ENCODE measurements at regions not wholly inside any gene's neighbourhood (a gene's known extent, or its start where the extent isn't known, plus 50 kb on each side); places are given as distances from the start of the nearest gene placed in this dataset.
"Not testable (repeated sequence)": the region's sequence is repeated elsewhere in the genome, so short reads cannot be mapped to it uniquely, and the experiment has no call there.

DNA sequence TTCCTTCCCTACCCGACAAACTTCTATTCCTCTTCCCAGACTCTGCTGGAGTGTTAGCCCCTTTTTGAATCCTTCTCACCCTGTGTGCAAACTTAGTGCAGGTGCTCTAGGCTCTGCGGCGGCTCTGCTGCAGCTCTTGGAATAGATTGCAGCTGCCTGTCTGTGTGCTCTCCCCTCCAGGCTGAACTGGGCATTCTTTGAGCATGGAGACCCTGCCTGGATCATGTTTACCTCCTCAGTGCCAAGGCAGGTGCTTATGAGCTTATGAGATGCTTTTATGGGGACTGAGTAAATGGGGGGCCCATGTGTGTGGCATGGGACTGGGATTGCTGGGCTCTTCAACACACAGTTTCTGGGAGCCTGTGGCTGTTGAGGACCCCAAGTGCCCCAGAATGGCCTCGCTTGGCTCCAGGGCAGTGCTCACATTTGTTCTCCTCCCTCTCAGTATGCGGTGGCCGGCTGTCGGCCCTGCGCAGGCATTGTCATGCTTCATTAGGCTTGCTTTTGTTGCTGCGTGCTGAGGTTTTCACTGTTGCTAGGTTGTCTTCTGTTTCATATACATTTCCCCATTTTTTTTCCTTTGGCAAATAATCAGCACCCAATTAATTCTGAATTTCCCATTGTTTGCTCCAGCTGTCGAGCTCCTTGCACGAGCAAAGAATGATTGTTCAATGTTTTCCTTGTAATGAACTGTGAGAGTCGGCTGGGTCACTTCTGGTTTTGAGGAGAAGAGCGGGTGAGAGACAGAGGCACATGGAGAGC lies 185.5 kb upstream of the NLRP1 start:
- TF ChIP-seq, protein P1, sequence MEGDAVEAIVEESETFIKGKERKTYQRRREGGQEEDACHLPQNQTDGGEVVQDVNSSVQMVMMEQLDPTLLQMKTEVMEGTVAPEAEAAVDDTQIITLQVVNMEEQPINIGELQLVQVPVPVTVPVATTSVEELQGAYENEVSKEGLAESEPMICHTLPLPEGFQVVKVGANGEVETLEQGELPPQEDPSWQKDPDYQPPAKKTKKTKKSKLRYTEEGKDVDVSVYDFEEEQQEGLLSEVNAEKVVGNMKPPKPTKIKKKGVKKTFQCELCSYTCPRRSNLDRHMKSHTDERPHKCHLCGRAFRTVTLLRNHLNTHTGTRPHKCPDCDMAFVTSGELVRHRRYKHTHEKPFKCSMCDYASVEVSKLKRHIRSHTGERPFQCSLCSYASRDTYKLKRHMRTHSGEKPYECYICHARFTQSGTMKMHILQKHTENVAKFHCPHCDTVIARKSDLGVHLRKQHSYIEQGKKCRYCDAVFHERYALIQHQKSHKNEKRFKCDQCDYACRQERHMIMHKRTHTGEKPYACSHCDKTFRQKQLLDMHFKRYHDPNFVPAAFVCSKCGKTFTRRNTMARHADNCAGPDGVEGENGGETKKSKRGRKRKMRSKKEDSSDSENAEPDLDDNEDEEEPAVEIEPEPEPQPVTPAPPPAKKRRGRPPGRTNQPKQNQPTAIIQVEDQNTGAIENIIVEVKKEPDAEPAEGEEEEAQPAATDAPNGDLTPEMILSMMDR (IDR thresholded peaks at IDR 0.05; ENCODE audit: low read depth, low read length, missing control alignments): no peak
- no peak overlapping the region for H3K4me3 ChIP-seq (ENCODE audit: low read depth, low read length)
- DNase-seq (ENCODE audit: low read depth): no peak

DNA sequence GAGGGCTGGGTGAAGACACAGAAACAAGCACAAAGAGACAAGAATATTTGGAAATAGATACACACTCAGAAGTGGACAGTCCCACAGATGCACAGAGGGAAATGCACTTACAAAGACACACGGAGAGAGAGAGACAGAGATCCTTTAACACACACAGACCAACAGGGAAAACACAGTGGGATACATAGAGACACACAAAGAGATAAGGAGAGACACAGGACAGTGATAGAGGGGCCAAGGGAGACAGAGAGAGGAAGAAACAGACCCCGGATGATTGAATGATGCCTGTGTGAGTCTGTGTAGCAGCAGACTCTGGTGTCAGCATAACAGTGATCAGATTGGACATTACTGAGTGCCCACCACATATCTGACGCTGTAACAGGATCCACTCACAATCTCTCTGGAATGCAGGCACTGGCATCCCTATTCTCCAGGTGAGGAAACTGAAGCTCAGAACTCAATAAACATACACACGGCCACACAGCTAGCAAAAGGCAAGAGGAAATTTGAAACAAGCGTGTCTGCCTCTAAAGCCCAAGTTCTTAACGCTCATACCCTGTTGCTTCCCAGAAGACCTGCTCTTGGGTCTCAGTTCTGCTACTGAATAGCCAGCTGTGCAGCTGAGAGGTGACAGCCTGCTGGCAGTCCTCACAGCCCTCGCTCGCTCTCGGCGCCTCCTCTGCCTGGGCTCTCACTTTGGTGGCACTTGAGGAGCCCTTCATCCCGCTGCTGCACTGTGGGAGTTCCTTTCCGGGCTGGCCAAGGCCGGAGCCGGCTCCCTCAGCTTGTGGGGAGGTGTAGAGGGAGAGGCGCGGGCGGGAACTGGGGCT lies 186.3 kb upstream of the NLRP1 start:
- no peak for DNase-seq (ENCODE audit: low read depth)
- no peak overlapping the region for H3K4me3 ChIP-seq (ENCODE audit: low read depth, low read length)
- TF ChIP-seq, protein P1 (IDR thresholded peaks at IDR 0.05; ENCODE audit: low read depth, low read length, missing control alignments): no peak

- H3K4me3 ChIP-seq (ENCODE audit: low read depth, low read length); DNase-seq (ENCODE audit: low read depth): not testable (repeated sequence)
These were observed 186.9 kb upstream of the NLRP1 start for GRCh38 chr17:5771271-5771577.

DNA sequence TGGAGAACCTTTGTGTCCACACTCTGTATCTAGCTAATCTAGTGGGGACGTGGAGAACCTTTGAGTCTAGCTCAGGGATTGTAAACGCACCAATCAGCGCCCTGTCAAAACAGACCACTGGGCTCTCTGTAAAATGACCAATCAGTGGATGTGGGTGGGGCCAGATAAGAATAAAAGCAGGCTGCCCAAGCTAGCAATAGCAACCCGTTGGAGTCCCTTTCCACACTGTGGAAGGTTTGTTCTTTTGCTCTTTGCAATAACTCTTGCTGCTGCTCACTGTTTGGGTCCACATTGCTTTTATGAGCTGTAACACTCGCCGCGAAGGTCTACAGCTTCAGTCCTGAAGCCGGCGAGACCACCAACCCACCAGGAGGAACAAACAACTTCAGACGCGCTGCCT lies 187.7 kb upstream of the NLRP1 start:
- H3K4me3 ChIP-seq (ENCODE audit: low read depth, low read length); DNase-seq (ENCODE audit: low read depth): not testable (repeated sequence)

DNA sequence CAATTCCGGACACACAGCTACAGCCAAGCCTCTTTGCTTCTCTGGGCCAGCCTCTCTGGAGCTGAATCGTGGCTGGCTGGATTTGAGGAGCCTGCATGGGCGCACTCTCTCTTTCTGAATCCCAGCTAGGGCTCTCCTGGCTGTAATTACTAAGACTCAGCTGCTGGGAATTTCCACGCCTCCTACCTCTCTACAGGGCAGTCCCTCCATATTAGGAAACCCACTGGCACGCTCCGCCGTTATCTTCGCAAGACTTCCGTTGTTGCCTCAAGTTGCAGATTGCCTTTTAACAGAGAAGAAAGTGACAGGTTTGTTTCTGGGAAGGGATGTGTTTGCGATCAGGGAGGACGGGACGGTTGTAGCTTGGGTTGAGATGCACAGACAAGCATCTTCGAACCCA lies 188.4 kb upstream of the NLRP1 start:
- TF ChIP-seq, protein P1 (IDR thresholded peaks at IDR 0.05; ENCODE audit: low read depth, low read length, missing control alignments): no peak
- no peak for DNase-seq (ENCODE audit: low read depth)
- H3K4me3 ChIP-seq (ENCODE audit: low read depth, low read length): no peak overlapping the region

DNA sequence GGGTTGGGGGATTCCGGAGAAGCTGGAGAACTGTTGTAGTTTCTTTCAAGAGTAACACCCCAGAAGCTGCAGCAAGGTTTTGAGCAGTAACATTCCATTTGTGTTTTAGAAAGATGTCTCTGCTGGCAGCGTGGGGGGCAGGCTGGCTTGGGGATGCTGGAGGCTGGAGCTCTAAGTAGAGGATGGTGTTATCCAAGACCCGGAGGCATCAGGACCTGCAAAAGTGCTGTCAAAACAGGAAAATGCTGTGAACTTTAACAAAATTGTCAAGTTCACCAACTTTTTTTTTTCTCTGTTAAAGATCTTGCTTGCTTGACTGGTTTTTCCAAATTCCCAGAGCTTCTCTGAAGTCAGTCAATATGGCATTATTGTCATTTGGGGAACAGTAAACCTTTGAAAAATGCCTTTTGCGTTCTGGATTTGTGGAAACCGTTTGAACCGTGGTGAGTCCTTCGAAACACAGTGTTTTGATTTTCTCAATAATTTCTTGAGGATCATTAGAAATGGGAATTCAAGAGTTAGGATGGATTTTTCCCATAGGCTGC lies 189.6 kb upstream of the NLRP1 start:
- no peak for DNase-seq (ENCODE audit: low read depth)
- no peak overlapping the region for H3K4me3 ChIP-seq (ENCODE audit: low read depth, low read length)
- TF ChIP-seq, protein P1 (IDR thresholded peaks at IDR 0.05; ENCODE audit: low read depth, low read length, missing control alignments): no peak

DNA sequence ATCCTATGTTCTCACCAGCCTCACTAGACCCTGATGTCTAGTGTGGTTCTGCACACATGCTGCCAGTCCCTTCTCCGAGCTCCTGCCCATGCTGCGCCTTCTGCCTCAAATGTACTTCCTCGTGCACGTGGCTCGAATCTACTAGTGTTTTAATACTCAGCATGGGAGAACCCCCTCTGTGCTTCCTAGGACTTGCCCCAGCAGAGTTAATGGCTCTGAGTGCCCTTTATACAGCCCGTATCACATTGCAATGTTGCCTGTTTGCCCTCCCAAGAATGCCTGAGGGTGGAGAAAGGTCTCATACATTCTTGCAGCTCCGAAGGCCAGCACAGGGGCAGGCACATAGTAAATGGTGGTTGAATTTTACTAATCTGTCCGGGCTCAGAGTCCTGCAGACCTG lies 190.8 kb upstream of the NLRP1 start:
- H3K4me3 ChIP-seq (ENCODE audit: low read depth, low read length): no peak overlapping the region
- TF ChIP-seq, protein P1 (IDR thresholded peaks at IDR 0.05; ENCODE audit: low read depth, low read length, missing control alignments): no peak
- DNase-seq (ENCODE audit: low read depth): no peak

- no peak for DNase-seq (ENCODE audit: low read depth)
- no peak overlapping the region for H3K4me3 ChIP-seq (ENCODE audit: low read depth, low read length)
- TF ChIP-seq, protein P1 (IDR thresholded peaks at IDR 0.05; ENCODE audit: low read depth, low read length, missing control alignments): no peak
These were observed 196.2 kb upstream of the NLRP1 start for GRCh38 chr17:5780476-5780875.
